Trophoblast cell (in vitro differentiated cells and primary cell): ENCODE measurements at regions not wholly inside any gene's neighbourhood (a gene's known extent, or its start where the extent isn't known, plus 50 kb on each side); places are given as distances from the start of the nearest gene placed in this dataset.
A peak's percentile ranks its signal among the peaks of the same experiment; 100 is the strongest.

Experiments
- DNase-seq, 2 donors: peaks; one replicate each; pipeline ENCODE4 v3.0.0-alpha.2; 2016
- H2AFZ ChIP-seq: 2 replicates; pipeline ENCODE4 v1.6.1; 2013; ENCODE audit warnings: low read length, moderate library complexity, mild to moderate bottlenecking; ENCODE audit not compliant: insufficient read depth, poor library complexity
- H2AK5ac ChIP-seq: 2 replicates; pipeline ENCODE4 v1.6.1; 2013; ENCODE audit warnings: mild to moderate bottlenecking, low read length
- H2BK120ac ChIP-seq: 2 replicates; pipeline ENCODE4 v1.6.1; 2013; ENCODE audit warnings: low read length, mild to moderate bottlenecking, moderate library complexity; ENCODE audit not compliant: insufficient read depth, poor library complexity
- H2BK12ac ChIP-seq: 2 replicates; pipeline ENCODE4 v1.6.1; 2013; ENCODE audit warnings: mild to moderate bottlenecking, low read length, moderate library complexity
- H2BK5ac ChIP-seq: 2 replicates; pipeline ENCODE4 v1.6.1; 2013; ENCODE audit warnings: low read length, low read depth, moderate library complexity, mild to moderate bottlenecking; ENCODE audit not compliant: poor library complexity
- H3K14ac ChIP-seq: 2 replicates; pipeline ENCODE4 v1.6.1; 2013; ENCODE audit warnings: mild to moderate bottlenecking, low read length
- H3K18ac ChIP-seq: 2 replicates; pipeline ENCODE4 v1.6.1; 2013; ENCODE audit warnings: mild to moderate bottlenecking, low read length
- H3K23ac ChIP-seq: 2 replicates; pipeline ENCODE4 v1.6.1; 2013; ENCODE audit warnings: low read length
- H3K27ac ChIP-seq: 2 replicates; pipeline ENCODE4 v1.5.1; 2013; ENCODE audit warnings: low read depth, mild to moderate bottlenecking, inconsistent platforms, low read length, moderate library complexity
- H3K27me3 ChIP-seq: 2 replicates; pipeline ENCODE4 v1.6.1; 2013; ENCODE audit warnings: inconsistent platforms, mild to moderate bottlenecking, low read length, moderate library complexity; ENCODE audit not compliant: insufficient read depth
- H3K36me3 ChIP-seq, 2 experiments: 1 replicate in 1 of 2; 2 replicates in 1 of 2; pipeline ENCODE4 v1.6.1; 2013; ENCODE audit warnings: low read length in 2 of 2, mild to moderate bottlenecking in 2 of 2, moderate library complexity in 1 of 2; ENCODE audit not compliant: insufficient read depth in 2 of 2, control insufficient read depth in 1 of 2
- H3K4ac ChIP-seq: 2 replicates; pipeline ENCODE4 v1.6.1; 2013; ENCODE audit warnings: low read depth, mild to moderate bottlenecking, low read length, moderate library complexity
- H3K4me1 ChIP-seq, 2 experiments: 1 replicate in 1 of 2; 2 replicates in 1 of 2; pipeline ENCODE4 v1.6.1; 2013; ENCODE audit warnings: low read length in 2 of 2, mild to moderate bottlenecking in 2 of 2, moderate library complexity in 1 of 2; ENCODE audit not compliant: insufficient read depth in 2 of 2, control insufficient read depth in 1 of 2
- H3K4me2 ChIP-seq: 2 replicates; pipeline ENCODE4 v1.6.1; 2013; ENCODE audit warnings: inconsistent platforms, mild to moderate bottlenecking, low read length, moderate library complexity
- H3K4me3 ChIP-seq: 2 replicates; pipeline ENCODE4 v1.5.1; 2013; ENCODE audit warnings: mild to moderate bottlenecking, low read depth, low read length, inconsistent platforms
- H3K79me1 ChIP-seq: one replicate; pipeline ENCODE4 v1.6.1; 2013; ENCODE audit warnings: low read length
- H3K79me2 ChIP-seq: 2 replicates; pipeline ENCODE4 v1.6.1; 2013; ENCODE audit warnings: low read length, mild to moderate bottlenecking; ENCODE audit not compliant: control insufficient read depth, insufficient read depth, poor library complexity
- H3K9ac ChIP-seq: 2 replicates; pipeline ENCODE4 v1.6.1; 2013; ENCODE audit warnings: mild to moderate bottlenecking, low read length
- H3K9me3 ChIP-seq: 2 replicates; pipeline ENCODE4 v1.6.1; 2013; ENCODE audit warnings: low read depth, mild to moderate bottlenecking, control low read depth, inconsistent platforms, low read length; ENCODE audit not compliant: insufficient read depth
- H4K12ac ChIP-seq: 2 replicates; pipeline ENCODE4 v1.6.1; 2013; ENCODE audit warnings: low read depth, mild to moderate bottlenecking, low read length, moderate library complexity
- H4K8ac ChIP-seq: 2 replicates; pipeline ENCODE4 v1.6.1; 2013; ENCODE audit warnings: low read depth, mild to moderate bottlenecking, low read length, moderate library complexity
- H4K91ac ChIP-seq: one replicate; pipeline ENCODE4 v1.6.1; 2013; ENCODE audit warnings: low read depth, mild to moderate bottlenecking, low read length, moderate library complexity
- WGBS: extraction: QIAGEN DNeasy Blood & Tissue Kit; methylation state at CpG from one replicate; pipeline ENCODE4 v1.1.7; 2013; ENCODE audit warnings: missing lambda C conversion rate; ENCODE audit not compliant: insufficient read length, insufficient coverage; ENCODE audit errors: extremely low coverage; 5-methylcytosine and 5-hydroxymethylcytosine counted together

DNA sequence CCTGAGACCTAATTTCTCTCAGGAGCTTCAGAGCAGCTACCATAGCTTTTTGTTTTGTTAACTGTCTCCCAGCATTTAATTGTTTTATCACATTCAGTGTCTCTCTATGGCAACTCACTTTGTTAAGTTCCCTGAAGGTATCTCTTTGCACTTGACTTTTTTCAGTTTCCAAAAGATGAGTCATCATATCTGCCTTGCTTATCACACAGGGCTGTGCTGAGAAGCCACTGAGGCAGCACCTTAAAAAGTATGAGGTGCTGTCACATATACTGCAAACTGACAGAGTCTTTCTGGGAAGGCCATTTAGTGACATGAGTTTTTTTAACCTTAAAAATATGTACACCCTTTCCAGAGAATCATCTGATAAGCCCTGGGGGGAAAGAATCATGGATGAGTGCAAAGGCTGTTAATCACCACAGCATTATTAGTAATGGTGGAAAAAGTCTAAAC is 56.8 kb downstream of the PPP1R3C start:
- no peak overlapping the region for H3K23ac ChIP-seq
- no peak overlapping the region for H4K91ac ChIP-seq
- H2BK120ac ChIP-seq: no peak overlapping the region
- no peak overlapping the region for H3K4me2 ChIP-seq
- H4K12ac ChIP-seq: no peak overlapping the region
- no peaks in the 10 kb centered on the region for H3K36me3 ChIP-seq
- H2BK5ac ChIP-seq: no peak overlapping the region
- H3K4me1 ChIP-seq: peaks cover 13 to 16% of the 10 kb centered on the region in 2 experiments
- no peak for DNase-seq
- no peak overlapping the region for H2AFZ ChIP-seq
- no peak overlapping the region for H3K4me3 ChIP-seq
- H2AK5ac ChIP-seq: no peak overlapping the region
- no peaks in the 10 kb centered on the region for H3K79me2 ChIP-seq
- no peaks in the 10 kb centered on the region for H3K79me1 ChIP-seq
- H3K14ac ChIP-seq: no peak overlapping the region
- no peaks in the 10 kb centered on the region for H3K9me3 ChIP-seq
- no peak overlapping the region for H3K9ac ChIP-seq
- no peaks in the 10 kb centered on the region for H3K27me3 ChIP-seq
- H3K27ac ChIP-seq: no peak overlapping the region
- no peak overlapping the region for H2BK12ac ChIP-seq
- no peak overlapping the region for H3K4ac ChIP-seq
- no peak overlapping the region for H4K8ac ChIP-seq
- no peak overlapping the region for H3K18ac ChIP-seq

DNA sequence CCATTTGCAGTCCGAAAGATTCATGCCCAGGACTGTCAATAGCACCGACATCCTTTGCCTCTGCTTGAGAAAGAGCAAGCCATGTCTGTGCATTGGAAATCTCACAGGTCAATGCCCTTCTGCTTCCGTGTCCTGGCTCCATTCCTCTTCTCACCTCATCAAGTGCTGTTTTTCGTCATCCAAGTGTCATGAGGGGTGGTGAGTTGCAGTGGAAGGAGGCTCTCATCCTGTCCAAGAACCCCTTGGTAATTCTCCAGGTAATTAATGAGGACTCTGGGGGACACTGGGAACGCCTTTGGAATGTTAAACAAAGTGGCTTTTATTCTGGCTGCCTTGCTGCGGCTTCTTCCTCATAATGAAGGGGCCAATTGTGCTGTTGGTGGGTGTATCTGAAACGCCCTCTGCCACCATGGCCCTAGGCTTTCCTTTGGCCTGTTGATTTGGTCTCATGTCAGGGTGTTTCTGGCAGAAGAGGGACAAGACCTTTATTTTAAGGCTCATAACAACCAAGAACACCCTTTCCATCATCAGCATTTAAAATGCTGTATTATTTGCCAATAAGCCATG is 57.7 kb downstream of the PPP1R3C start:
- Histone ChIP-seq H3K4me3 (no peak overlapping the region), H2BK5ac (no peak overlapping the region), H3K23ac (no peak overlapping the region), H3K79me2 (no peaks in the 10 kb centered on the region), H3K4me1 (peaks cover 13 to 16% of the 10 kb centered on the region in 2 experiments), H3K9ac (no peak overlapping the region), H4K91ac (no peak overlapping the region), H3K36me3 (no peaks in the 10 kb centered on the region), H3K79me1 (no peaks in the 10 kb centered on the region), H3K27me3 (no peaks in the 10 kb centered on the region), H4K12ac (no peak overlapping the region), H4K8ac (no peak overlapping the region), H2BK12ac (no peak overlapping the region), H2AFZ (no peak overlapping the region), H3K4ac (no peak overlapping the region), H3K14ac (no peak overlapping the region), H2BK120ac (no peak overlapping the region), H3K18ac (no peak overlapping the region), H3K27ac (no peak overlapping the region), H3K9me3 (no peaks in the 10 kb centered on the region), H2AK5ac (no peak overlapping the region), H3K4me2 (no peak overlapping the region)
- WGBS: no CpG with 5 or more reads among the region's 7 CpGs
- no peak for DNase-seq

DNA sequence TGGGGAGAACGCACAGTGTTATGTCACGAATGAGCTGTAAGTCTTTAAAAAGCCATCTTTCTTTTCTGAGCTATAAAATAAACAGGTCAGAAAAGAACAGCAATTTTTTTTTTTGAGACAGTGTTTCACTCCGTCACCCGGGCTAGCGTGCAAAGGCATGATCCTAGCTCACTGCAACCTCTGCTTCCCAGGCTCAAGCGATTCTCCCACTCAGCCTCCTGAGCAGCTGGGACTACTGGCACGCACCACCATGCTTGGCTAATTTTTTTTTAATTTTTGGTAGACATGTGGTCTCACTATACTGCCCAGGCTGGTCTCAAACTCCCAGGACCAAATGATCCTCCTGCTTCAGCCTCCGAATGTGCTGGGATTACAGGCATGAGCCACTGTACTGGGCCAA is 58.6 kb downstream of the PPP1R3C start:
- Histone ChIP-seq H2BK120ac (no peak overlapping the region), H2BK12ac (peak overlapping the region; percentile 12), H4K8ac (no peak overlapping the region), H3K79me2 (no peaks in the 10 kb centered on the region), H3K23ac (no peak overlapping the region), H2BK5ac (peak overlapping the region; percentile 37), H3K4me2 (no peak overlapping the region), H3K27me3 (no peaks in the 10 kb centered on the region), H3K14ac (no peak overlapping the region), H3K27ac (no peak overlapping the region), H3K79me1 (no peaks in the 10 kb centered on the region), H3K9me3 (no peaks in the 10 kb centered on the region), H3K4me3 (no peak overlapping the region), H2AFZ (no peak overlapping the region), H3K18ac (no peak overlapping the region), H2AK5ac (no peak overlapping the region), H4K91ac (no peak overlapping the region), H3K36me3 (no peaks in the 10 kb centered on the region), H3K9ac (no peak overlapping the region), H4K12ac (no peak overlapping the region), H3K4ac (no peak overlapping the region), H3K4me1 (peaks cover 13 to 16% of the 10 kb centered on the region in 2 experiments)
- no peak for DNase-seq
- WGBS: no CpG with 5 or more reads among the region's 8 CpGs

DNA sequence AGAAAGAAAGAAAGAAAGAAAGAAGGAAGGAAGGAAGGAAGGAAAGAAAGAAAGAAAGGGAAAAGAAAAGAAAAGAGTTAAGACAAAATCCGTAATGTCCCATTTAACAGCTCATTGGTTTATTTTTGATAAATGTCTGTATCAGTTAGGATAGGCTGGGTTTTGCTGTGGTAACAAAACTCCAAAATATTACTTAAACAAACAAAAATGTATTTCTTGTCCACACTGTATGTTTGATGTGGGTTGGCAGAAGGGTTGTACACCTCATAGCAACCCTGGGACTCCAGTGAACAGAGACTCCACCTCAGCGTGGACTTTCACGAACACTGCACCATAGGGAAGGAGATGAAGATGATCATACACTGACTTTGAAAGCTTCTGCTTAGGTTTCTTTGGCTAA is 59.6 kb downstream of the PPP1R3C start:
- Histone ChIP-seq H3K4ac (no peak overlapping the region), H2AK5ac (no peak overlapping the region), H3K4me2 (no peak overlapping the region), H4K8ac (no peak overlapping the region), H3K27me3 (no peaks in the 10 kb centered on the region), H3K18ac (no peak overlapping the region), H4K91ac (no peak overlapping the region), H2BK5ac (no peak overlapping the region), H3K9me3 (no peaks in the 10 kb centered on the region), H2BK12ac (no peak overlapping the region), H3K79me2 (no peaks in the 10 kb centered on the region), H3K23ac (no peak overlapping the region), H3K27ac (no peak overlapping the region), H3K4me3 (no peak overlapping the region), H3K79me1 (no peaks in the 10 kb centered on the region), H3K14ac (no peak overlapping the region), H3K36me3 (no peaks in the 10 kb centered on the region), H3K4me1 (peaks cover 13 to 16% of the 10 kb centered on the region in 2 experiments), H2AFZ (no peak overlapping the region), H2BK120ac (no peak overlapping the region), H3K9ac (no peak overlapping the region), H4K12ac (no peak overlapping the region)
- WGBS: no CpG with 5 or more reads among the region's 3 CpGs
- DNase-seq: no peak
